Peyer's patch (tissue), 4 donors: ENCODE measurements at regions not wholly inside any gene's neighbourhood (a gene's known extent, or its start where the extent isn't known, plus 50 kb on each side); places are given as distances from the start of the nearest gene placed in this dataset.

Source experiments
- DNase-seq, 3 donors: peaks; one replicate each; pipeline ENCODE4 v3.0.0-alpha.2; 2017 to 2019
- H3K27ac ChIP-seq, 4 donors: fragments of 200-600 bp; sonication (generic); one replicate each; pipeline ENCODE4 v1.5.1; 2016 to 2019
- H3K27me3 ChIP-seq, 2 donors: fragments of 200-600 bp; sonication (generic); one replicate each; pipeline ENCODE4 v1.5.1; 2019
- H3K36me3 ChIP-seq, 3 donors: fragments of 200-600 bp; sonication (generic); one replicate each; pipeline ENCODE4 v1.5.1; 2016 to 2019
- H3K4me1 ChIP-seq, 4 donors: fragments of 200-600 bp; sonication (generic); one replicate each; pipeline ENCODE4 v1.5.1; 2016 to 2019
- H3K4me3 ChIP-seq, 4 donors: fragments of 200-600 bp; sonication (generic); 1 replicate in 3 of 4; 2 replicates in 1 of 4; pipeline ENCODE4 v1.5.1; 2016 to 2019; ENCODE audit warnings: mild to moderate bottlenecking in 1 of 4
- H3K9me3 ChIP-seq, 4 donors: fragments of 200-600 bp; sonication (generic); one replicate each; pipeline ENCODE4 v1.5.1; 2016 to 2019; ENCODE audit warnings: mild to moderate bottlenecking in 1 of 4
- CTCF ChIP-seq, 6 experiments: fragments of 450-650 bp in 4 of 6; fragments of 200-600 bp in 2 of 6; sonication (generic) in 1 of 6; IDR thresholded peaks; one replicate each; pipeline ENCODE4 v1.5.1; 2017 to 2019; ENCODE audit warnings: antibody characterized with exemption in 6 of 6, mild to moderate bottlenecking in 3 of 6, moderate library complexity in 1 of 6
- POLR2A ChIP-seq, 2 donors: fragments of 450-650 bp; IDR thresholded peaks; one replicate each; pipeline ENCODE4 v1.5.1; 2017; ENCODE audit warnings: antibody characterized with exemption in 2 of 2, mild to moderate bottlenecking in 2 of 2, moderate library complexity in 2 of 2

DNA sequence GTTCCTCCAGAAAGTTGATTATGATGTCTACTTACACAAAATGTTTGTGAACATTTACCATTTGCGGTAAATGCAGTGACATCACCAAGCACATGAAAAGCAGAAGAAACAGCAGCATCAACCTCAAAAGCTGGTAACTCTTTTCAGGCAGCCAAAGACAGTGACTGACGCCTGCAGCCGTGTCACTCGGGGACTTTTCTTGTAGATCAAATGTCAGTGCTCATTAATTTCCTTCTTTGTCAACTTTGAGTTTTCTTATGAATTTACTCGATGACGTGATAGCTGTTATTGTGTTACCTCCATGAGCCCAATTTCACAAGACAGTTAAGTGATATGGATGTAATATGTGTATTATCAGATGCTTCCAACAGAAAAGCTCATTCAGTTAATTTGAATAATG, 92.5 kb downstream of the RIPK4 start:
- no peaks in the 10 kb centered on the region for H3K9me3 ChIP-seq
- TF ChIP-seq CTCF (IDR thresholded peaks at IDR 0.05) = no peak
- no peak for TF ChIP-seq POLR2A (IDR thresholded peaks at IDR 0.05)
- H3K27ac ChIP-seq = no peak overlapping the region
- no peaks in the 10 kb centered on the region for H3K27me3 ChIP-seq
- peaks cover 0 to 11% (median 0%) of the 10 kb centered on the region in 4 donors for H3K4me1 ChIP-seq
- no peak overlapping the region for H3K4me3 ChIP-seq
- no peak for DNase-seq
- no peaks in the 10 kb centered on the region for H3K36me3 ChIP-seq

- no peak overlapping the region for H3K4me3 ChIP-seq
- no peaks in the 10 kb centered on the region for H3K36me3 ChIP-seq
- TF ChIP-seq CTCF (IDR thresholded peaks at IDR 0.05) = no peak
- no peak for TF ChIP-seq POLR2A (IDR thresholded peaks at IDR 0.05)
- no peaks in the 10 kb centered on the region for H3K9me3 ChIP-seq
- DNase-seq = no peak
- H3K27me3 ChIP-seq = no peaks in the 10 kb centered on the region
- H3K4me1 ChIP-seq = peaks cover 0 to 11% (median 0%) of the 10 kb centered on the region in 4 donors
- H3K27ac ChIP-seq = no peak overlapping the region
These were observed 93.1 kb downstream of the RIPK4 start for GRCh38 chr21:41673596-41674335.

DNA sequence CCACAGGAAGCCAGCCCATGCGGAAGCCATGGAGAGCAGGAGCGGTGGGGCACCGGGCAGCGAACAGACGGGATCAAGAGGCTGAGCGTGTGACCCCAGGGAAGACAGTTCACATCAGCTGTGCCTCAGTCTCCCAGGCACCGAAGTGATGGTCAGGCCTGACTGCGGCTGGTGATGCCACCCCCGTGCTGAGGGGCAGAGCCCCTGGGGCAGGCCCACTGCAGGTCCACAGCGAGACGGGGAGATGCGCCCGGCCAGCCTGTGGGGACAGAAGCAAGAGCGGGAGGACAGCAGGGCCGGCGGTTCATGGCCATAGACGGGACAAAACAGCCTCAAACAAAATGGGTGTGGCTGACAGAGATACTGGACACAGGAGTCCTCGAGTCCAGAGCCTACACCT, 93.8 kb downstream of the RIPK4 start:
- Histone ChIP-seq H3K4me1 (peaks cover 0 to 9% (median 0%) of the 10 kb centered on the region in 4 donors), H3K9me3 (no peaks in the 10 kb centered on the region), H3K36me3 (no peaks in the 10 kb centered on the region), H3K27me3 (no peaks in the 10 kb centered on the region), H3K4me3 (no peak overlapping the region), H3K27ac (no peak overlapping the region)
- TF ChIP-seq CTCF (IDR thresholded peaks at IDR 0.05) (no peak), POLR2A (IDR thresholded peaks at IDR 0.05) (no peak)
- DNase-seq = no peak

GRCh38 chr21:41672543-41672915, 94.3 kb downstream of the RIPK4 start:
- H3K4me1 ChIP-seq = peaks cover 0 to 4% (median 0%) of the 10 kb centered on the region in 4 donors

DNA sequence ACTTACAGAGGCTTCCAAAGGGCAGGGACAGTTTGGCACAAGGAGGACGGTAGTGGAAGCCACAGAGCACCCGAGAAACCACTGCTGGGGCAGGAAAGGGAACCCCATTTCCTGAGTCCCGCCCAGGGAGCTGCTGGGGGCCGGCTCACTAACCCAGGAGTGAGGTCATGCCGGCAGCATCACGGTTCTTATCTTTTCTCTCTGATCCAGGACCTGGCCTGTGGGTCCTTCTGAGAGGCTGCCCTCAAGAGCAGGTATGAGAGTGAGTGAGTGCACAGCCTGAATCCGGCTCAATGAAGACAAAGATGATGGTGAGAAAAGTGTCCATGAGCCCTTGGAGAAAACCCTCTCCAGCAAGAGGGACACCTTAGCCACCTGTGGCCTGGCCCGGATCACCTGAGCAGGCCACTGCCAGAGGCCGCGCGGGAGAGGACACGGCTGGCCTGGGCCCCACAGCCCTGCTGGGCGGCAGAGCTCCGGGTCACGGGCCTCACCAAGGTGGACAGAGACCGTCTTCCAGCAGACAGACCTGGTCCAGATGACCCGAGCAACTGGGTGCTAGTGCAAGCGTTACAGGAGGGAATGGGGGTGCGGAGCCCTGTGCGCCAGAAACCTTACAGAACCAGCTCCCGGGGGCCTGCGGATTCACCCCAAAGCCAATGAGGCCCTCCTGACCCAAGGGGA, 94.9 kb downstream of the RIPK4 start:
- no peak overlapping the region for H3K4me3 ChIP-seq
- H3K27ac ChIP-seq = no peak overlapping the region
- no peaks in the 10 kb centered on the region for H3K4me1 ChIP-seq
- no peak for TF ChIP-seq POLR2A (IDR thresholded peaks at IDR 0.05)
- no peak for TF ChIP-seq CTCF (IDR thresholded peaks at IDR 0.05)
- no peaks in the 10 kb centered on the region for H3K36me3 ChIP-seq
- H3K9me3 ChIP-seq = no peaks in the 10 kb centered on the region
- no peaks in the 10 kb centered on the region for H3K27me3 ChIP-seq
- no peak for DNase-seq

More at GRCh38 chr21:41672543-41672915, 94.3 kb downstream of the RIPK4 start:
- H3K27ac ChIP-seq = no peak overlapping the region
- no peak for DNase-seq
- no peaks in the 10 kb centered on the region for H3K27me3 ChIP-seq
- H3K36me3 ChIP-seq = no peaks in the 10 kb centered on the region
- H3K4me3 ChIP-seq = no peak overlapping the region
- TF ChIP-seq POLR2A (IDR thresholded peaks at IDR 0.05) = no peak
- TF ChIP-seq CTCF (IDR thresholded peaks at IDR 0.05) = no peak
- no peaks in the 10 kb centered on the region for H3K9me3 ChIP-seq
